Hematopoietic multipotent progenitor cell treated with erythropoietin and hydrocortisone succinate and interleukin-3 and kit ligand, for 15 days (in vitro differentiated cells): ENCODE measurements at regions not wholly inside any gene's neighbourhood (a gene's known extent, or its start where the extent isn't known, plus 50 kb on each side); places are given as distances from the start of the nearest gene placed in this dataset.

Experiments used
- DNase-seq: peaks from one replicate; pipeline ENCODE4 v3.0.0-alpha.2; 2015; ENCODE audit warnings: low spot score

GRCh38 chr1:163744301-163744887, 422.6 kb downstream of the NUF2 start:
- DNase-seq = no peak

- DNase-seq = no peak
These were observed 423.4 kb downstream of the NUF2 start for GRCh38 chr1:163745204-163745603.

- no peak for DNase-seq
These were observed 425.5 kb downstream of the NUF2 start for GRCh38 chr1:163747261-163747660.

- no peak for DNase-seq
These were observed 426.1 kb downstream of the NUF2 start for GRCh38 chr1:163747855-163748254.

- no peak for DNase-seq
These were observed 437.4 kb downstream of the NUF2 start for GRCh38 chr1:163758977-163759670.

- DNase-seq = no peak
These were observed 440.1 kb downstream of the NUF2 start for GRCh38 chr1:163761898-163762297.

- DNase-seq = no peak
These were observed 444.6 kb downstream of the NUF2 start for GRCh38 chr1:163766257-163766918.

- DNase-seq = no peak
These were observed 446.8 kb downstream of the NUF2 start for GRCh38 chr1:163768576-163768975.

GRCh38 chr1:163770265-163770664, 448.5 kb downstream of the NUF2 start:
- no peak for DNase-seq

- DNase-seq = no peak
These were observed 449.9 kb downstream of the NUF2 start for GRCh38 chr1:163771637-163772036.

- DNase-seq = no peak
These were observed 450.5 kb downstream of the NUF2 start for GRCh38 chr1:163772246-163772645.

GRCh38 chr1:163773396-163773795, 451.6 kb downstream of the NUF2 start:
- no peak for DNase-seq

GRCh38 chr1:163774401-163774945, 452.7 kb downstream of the NUF2 start:
- no peak for DNase-seq

GRCh38 chr1:163774978-163775620, 453.3 kb downstream of the NUF2 start:
- DNase-seq = no peak

GRCh38 chr1:163777205-163777604, 455.5 kb downstream of the NUF2 start:
- DNase-seq = no peak

GRCh38 chr1:163781146-163781545, 459.4 kb downstream of the NUF2 start:
- no peak for DNase-seq

GRCh38 chr1:163785868-163786405, 464.2 kb downstream of the NUF2 start:
- no peak for DNase-seq

GRCh38 chr1:163789911-163790310, 468.2 kb downstream of the NUF2 start:
- no peak for DNase-seq

GRCh38 chr1:163794551-163794950, 472.8 kb downstream of the NUF2 start:
- DNase-seq = no peak

- no peak for DNase-seq
These were observed 474.7 kb downstream of the NUF2 start for GRCh38 chr1:163796394-163796821.

GRCh38 chr1:163797816-163798215, 476.1 kb downstream of the NUF2 start:
- no peak for DNase-seq

GRCh38 chr1:163799190-163799805, 477.5 kb downstream of the NUF2 start:
- DNase-seq = no peak
